GM04504 (cell line): ENCODE measurements at regions not wholly inside any gene's neighbourhood (a gene's known extent, or its start where the extent isn't known, plus 50 kb on each side); places are given as distances from the start of the nearest gene placed in this dataset.

Experiments
- DNase-seq: peaks from one replicate; pipeline ENCODE4 v3.0.0-alpha.2; 2012; ENCODE audit warnings: low read depth

- DNase-seq: no peak
Measured at GRCh38 chr7:17181482-17181881, 117.0 kb upstream of the AHR start.

GRCh38 chr7:17183630-17184328 lies 114.7 kb upstream of the AHR start:
- DNase-seq: peak; percentile 87

- peak; percentile 42 for DNase-seq
Measured at GRCh38 chr7:17184805-17185689, 113.4 kb upstream of the AHR start.

GRCh38 chr7:17185690-17186070 lies 112.8 kb upstream of the AHR start:
- peak; percentile 46 for DNase-seq

GRCh38 chr7:17186745-17187530 lies 111.5 kb upstream of the AHR start:
- no peak for DNase-seq

- DNase-seq: no peak
Measured at GRCh38 chr7:17194656-17195055, 103.8 kb upstream of the AHR start.

GRCh38 chr7:17195576-17195975 lies 102.9 kb upstream of the AHR start:
- DNase-seq: no peak

- no peak for DNase-seq
Measured at GRCh38 chr7:17205910-17206309, 92.5 kb upstream of the AHR start.

- no peak for DNase-seq
Measured at GRCh38 chr7:17206349-17206905, 92.0 kb upstream of the AHR start.

GRCh38 chr7:17207220-17207619 lies 91.2 kb upstream of the AHR start:
- DNase-seq: no peak

- no peak for DNase-seq
Measured at GRCh38 chr7:17209101-17209500, 89.4 kb upstream of the AHR start.

GRCh38 chr7:17211307-17211836 lies 87.1 kb upstream of the AHR start:
- no peak for DNase-seq

- no peak for DNase-seq
Measured at GRCh38 chr7:17212188-17212587, 86.3 kb upstream of the AHR start.

- no peak for DNase-seq
Measured at GRCh38 chr7:17227766-17228490, 70.5 kb upstream of the AHR start.

- DNase-seq: no peak
Measured at GRCh38 chr7:17229228-17229627, 69.2 kb upstream of the AHR start.

- no peak for DNase-seq
Measured at GRCh38 chr7:17230099-17230807, 68.2 kb upstream of the AHR start.

GRCh38 chr7:17233603-17234002 lies 64.8 kb upstream of the AHR start:
- no peak for DNase-seq

GRCh38 chr7:17234030-17234397 lies 64.4 kb upstream of the AHR start:
- DNase-seq: peak; percentile 9

GRCh38 chr7:17234398-17235031 lies 63.9 kb upstream of the AHR start:
- DNase-seq: peak; percentile 91

GRCh38 chr7:17236171-17236570 lies 62.3 kb upstream of the AHR start:
- no peak for DNase-seq
